Smooth muscle cell (in vitro differentiated cells): ENCODE measurements at regions not wholly inside any gene's neighbourhood (a gene's known extent, or its start where the extent isn't known, plus 50 kb on each side); places are given as distances from the start of the nearest gene placed in this dataset.

Source experiments
- DNase-seq: peaks from one replicate; lab custom pipeline; 2025; ENCODE audit not compliant: unreplicated experiment; lab: John Stamatoyannopoulos, UW
- H2AFZ ChIP-seq: fragments of 200-600 bp; sonication (generic); 2 replicates; pipeline ENCODE4 v1.6.0; 2016; ENCODE audit warnings: antibody characterized with exemption, low read depth, mild to moderate bottlenecking
- H3F3A ChIP-seq: fragments of 200-600 bp; sonication (generic); 2 replicates; pipeline ENCODE4 v1.6.0; 2017; ENCODE audit warnings: antibody characterized with exemption, low read depth
- H3K27ac ChIP-seq: fragments of 200-600 bp; sonication (generic); 2 replicates; pipeline ENCODE4 v1.5.1; 2016; ENCODE audit warnings: low read depth, mild to moderate bottlenecking
- H3K27me3 ChIP-seq: fragments of 200-600 bp; sonication (generic); 2 replicates; pipeline ENCODE4 v1.6.1; 2016; ENCODE audit warnings: low read depth, mild to moderate bottlenecking
- H3K36me3 ChIP-seq: fragments of 200-600 bp; sonication (generic); 2 replicates; pipeline ENCODE4 v1.5.1; 2016; ENCODE audit warnings: low read depth
- H3K4me1 ChIP-seq: fragments of 200-600 bp; sonication (generic); 2 replicates; pipeline ENCODE4 v1.5.1; 2016; ENCODE audit warnings: low read depth
- H3K4me2 ChIP-seq: fragments of 200-600 bp; sonication (generic); 2 replicates; pipeline ENCODE4 v1.6.0; 2016; ENCODE audit warnings: mild to moderate bottlenecking
- H3K4me3 ChIP-seq: fragments of 200-600 bp; sonication (generic); 2 replicates; pipeline ENCODE4 v1.5.1; 2016; ENCODE audit warnings: mild to moderate bottlenecking
- H3K79me2 ChIP-seq: fragments of 200-600 bp; sonication (generic); 2 replicates; pipeline ENCODE4 v1.6.0; 2016; ENCODE audit warnings: low read depth, mild to moderate bottlenecking
- H3K9ac ChIP-seq: fragments of 200-600 bp; sonication (generic); 2 replicates; pipeline ENCODE4 v1.6.0; 2016; ENCODE audit warnings: low read depth
- H3K9me3 ChIP-seq: fragments of 200-600 bp; sonication (generic); replicated peaks from 2 replicates; pipeline ENCODE4 v1.5.1; 2016; ENCODE audit warnings: low read depth
- H4K20me1 ChIP-seq: fragments of 200-600 bp; sonication (generic); 2 replicates; pipeline ENCODE4 v1.6.0; 2016; ENCODE audit warnings: low read depth
- CTCF ChIP-seq: fragments of 200-600 bp; sonication (generic); IDR thresholded peaks from 2 replicates; pipeline ENCODE4 v1.5.1; 2017; ENCODE audit warnings: borderline replicate concordance, mild to moderate bottlenecking, antibody characterized with exemption; ENCODE audit not compliant: insufficient read depth, poor library complexity, severe bottlenecking
- WGBS: methylation state at CpG from one replicate; pipeline ENCODE4 v1.1.7; 2016; ENCODE audit warnings: low lambda C conversion rate; 5-methylcytosine and 5-hydroxymethylcytosine counted together

DNA sequence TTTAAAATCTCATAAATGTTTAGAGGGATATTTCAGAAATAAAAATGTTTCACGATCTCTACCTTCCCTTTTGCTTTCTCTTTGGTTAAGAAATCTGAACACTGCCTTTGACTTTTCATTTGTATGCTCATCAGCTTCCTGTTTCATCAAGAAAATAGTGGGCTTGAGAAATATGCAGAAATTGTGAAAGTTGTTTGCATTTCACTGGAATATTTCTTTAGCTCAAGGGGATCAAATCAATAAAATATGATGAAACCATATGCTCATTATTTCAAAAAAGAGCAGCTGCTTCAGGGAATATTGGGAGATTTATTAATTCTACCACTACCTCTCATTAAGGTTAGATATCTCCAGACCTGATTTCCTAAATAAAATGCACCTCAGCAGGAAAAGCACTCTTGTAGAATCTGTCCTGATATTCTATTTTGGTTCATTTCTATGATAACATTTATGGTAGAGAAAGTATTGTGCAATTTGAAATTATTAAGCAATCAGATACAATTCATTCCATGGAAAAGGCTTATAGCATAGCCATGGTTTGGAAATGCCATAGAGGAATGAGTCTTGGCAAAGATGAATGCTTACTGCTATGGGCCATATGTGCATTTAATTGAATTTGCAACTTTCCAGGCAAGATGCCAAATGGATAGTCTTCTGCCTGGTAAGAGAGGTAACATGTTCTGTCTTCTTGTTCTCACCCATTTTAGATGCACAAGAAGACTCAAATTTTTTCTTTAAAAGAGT lies 212.6 kb upstream of the SLC16A7 start:
- no peak for DNase-seq
- H3K79me2 ChIP-seq, result no peaks in the 10 kb centered on the region
- H3K9ac ChIP-seq, result no peak overlapping the region
- H3F3A ChIP-seq, result no peaks in the 10 kb centered on the region
- H3K9me3 ChIP-seq, result no peaks in the 10 kb centered on the region
- H3K4me2 ChIP-seq, result no peak overlapping the region
- TF ChIP-seq CTCF, result no peak
- H2AFZ ChIP-seq, result no peak overlapping the region
- no peaks in the 10 kb centered on the region for H3K36me3 ChIP-seq
- H3K27me3 ChIP-seq, result no peaks in the 10 kb centered on the region
- no peak overlapping the region for H3K4me3 ChIP-seq
- no peak overlapping the region for H3K27ac ChIP-seq
- 91% methylated on average over 1 of the region's 1 CpG for WGBS
- no peaks in the 10 kb centered on the region for H3K4me1 ChIP-seq
- H4K20me1 ChIP-seq, result no peaks in the 10 kb centered on the region

DNA sequence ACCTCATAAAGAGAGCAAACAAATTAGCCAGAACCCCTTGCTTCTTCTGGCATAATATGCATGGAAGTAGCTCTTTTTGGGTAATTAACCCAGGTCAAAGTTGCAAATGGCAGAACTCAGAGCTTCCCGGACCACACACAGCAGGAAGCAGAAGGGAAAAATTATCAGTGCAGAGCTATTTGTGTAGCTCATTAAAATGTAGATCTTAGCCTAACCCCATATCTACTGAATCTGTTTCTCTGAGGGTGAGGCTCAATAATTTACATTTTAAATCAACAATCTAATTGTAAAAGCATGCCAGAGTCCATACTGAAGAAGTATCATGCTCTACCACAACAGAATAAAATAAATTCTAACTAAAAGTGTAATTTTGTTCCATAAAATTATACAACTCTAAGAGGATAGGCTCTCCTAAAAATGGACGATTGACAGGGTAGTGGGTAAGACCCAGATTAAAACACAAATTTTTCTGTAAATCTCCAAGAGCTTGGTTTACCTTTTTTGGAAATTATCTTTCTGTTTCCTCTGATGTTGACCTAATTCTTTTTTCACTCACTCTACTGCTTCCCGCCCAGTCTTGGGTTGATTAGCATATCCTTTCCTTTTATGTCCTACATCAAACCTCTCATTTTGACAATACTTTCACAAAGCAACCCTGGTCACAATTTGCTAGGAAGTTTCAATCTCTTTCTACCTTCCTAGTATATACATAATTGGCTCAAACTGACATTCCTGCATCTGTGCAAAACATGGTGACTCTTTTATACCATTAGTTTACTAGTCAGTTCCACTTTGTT lies 213.3 kb upstream of the SLC16A7 start:
- Histone ChIP-seq H3F3A (no peaks in the 10 kb centered on the region), H3K9me3 (no peaks in the 10 kb centered on the region), H3K4me3 (no peak overlapping the region), H2AFZ (no peak overlapping the region), H3K4me2 (no peak overlapping the region), H3K36me3 (no peaks in the 10 kb centered on the region), H3K4me1 (no peaks in the 10 kb centered on the region), H4K20me1 (no peaks in the 10 kb centered on the region), H3K27me3 (no peaks in the 10 kb centered on the region), H3K79me2 (no peaks in the 10 kb centered on the region), H3K27ac (no peak overlapping the region), H3K9ac (no peak overlapping the region)
- no peak for DNase-seq
- TF ChIP-seq CTCF, result no peak
- WGBS, result 53% methylated on average over 3 of the region's 3 CpGs

GRCh38 chr12:59381106-59381505 lies 214.7 kb upstream of the SLC16A7 start:
- no peak for TF ChIP-seq CTCF
- Histone ChIP-seq H3K36me3 (no peaks in the 10 kb centered on the region), H3K4me2 (no peak overlapping the region), H3K9ac (no peak overlapping the region), H3K4me1 (no peaks in the 10 kb centered on the region), H3K27ac (no peak overlapping the region), H3K9me3 (no peaks in the 10 kb centered on the region), H3K27me3 (no peaks in the 10 kb centered on the region), H4K20me1 (no peaks in the 10 kb centered on the region), H3K79me2 (no peaks in the 10 kb centered on the region), H3F3A (no peaks in the 10 kb centered on the region), H3K4me3 (no peak overlapping the region), H2AFZ (no peak overlapping the region)
- DNase-seq, result no peak
